ENCODE measurements at regions not wholly inside any gene's neighbourhood (a gene's known extent, or its start where the extent isn't known, plus 50 kb on each side); places are given as distances from the start of the nearest gene placed in this dataset.

- TF ChIP-seq CTCF (IDR thresholded peaks at IDR 0.05; ENCODE audit: low read depth, low read length, poor library complexity, severe bottlenecking): no peak
- TF ChIP-seq EZH2phosphoT487 (IDR thresholded peaks at IDR 0.05; ENCODE audit: borderline replicate concordance, low read length): no peak
Measured at GRCh38 chr6:14702678-14703077, 543.2 kb upstream of the JARID2 start.
